ENCODE measurements at regions not wholly inside any gene's neighbourhood (a gene's known extent, or its start where the extent isn't known, plus 50 kb on each side); places are given as distances from the start of the nearest gene placed in this dataset.

- Histone ChIP-seq H3K18ac (ENCODE audit: insufficient read length, low read depth, low read length) (no peak overlapping the region), H3K9ac (ENCODE audit: extremely low read depth, insufficient read length, low read length) (no peak overlapping the region), H2BK15ac (ENCODE audit: low read depth, low read length) (no peak overlapping the region), H3K56ac (ENCODE audit: insufficient read length, low read depth, low read length) (no peak overlapping the region), H2BK12ac (ENCODE audit: insufficient read length, low read depth, low read length) (no peak overlapping the region), H4K8ac (replicated peaks; ENCODE audit: insufficient read length, low read depth, low read length) (no peak overlapping the region), H2BK20ac (ENCODE audit: low read depth, low read length, poor library complexity, severe bottlenecking) (no peak overlapping the region), H3K14ac (ENCODE audit: insufficient read depth, low read length) (no peak overlapping the region), H3K4me1 (ENCODE audit: insufficient read depth, low read length) (no peaks in the 10 kb centered on the region), H3K9me3 (ENCODE audit: control insufficient read depth, low read depth, low read length) (no peaks in the 10 kb centered on the region), H3K4me2 (ENCODE audit: insufficient read depth, insufficient read length, low read length) (no peak overlapping the region), H3K23ac (ENCODE audit: insufficient read length, low read depth, low read length) (no peak overlapping the region), H3K27ac (ENCODE audit: insufficient read length, low read depth, low read length) (no peak overlapping the region), H4K91ac (ENCODE audit: insufficient read length, low read depth, low read length) (no peak overlapping the region), H3T11ph (ENCODE audit: low read length) (no peak overlapping the region), H3K79me2 (ENCODE audit: insufficient read depth, low read length) (no peaks in the 10 kb centered on the region), H4K20me1 (ENCODE audit: control insufficient read depth, insufficient read depth, insufficient read length) (no peaks in the 10 kb centered on the region), H3K4ac (ENCODE audit: low read depth, low read length) (no peak overlapping the region), H4K5ac (ENCODE audit: insufficient read length, low read depth, low read length) (no peak overlapping the region), H3K27me3 (ENCODE audit: insufficient read depth, low read length) (no peaks in the 10 kb centered on the region), H3K23me2 (ENCODE audit: insufficient read length, low read depth, low read length, poor library complexity, severe bottlenecking) (no peaks in the 10 kb centered on the region), H2AK5ac (ENCODE audit: insufficient read length, low read length) (no peak overlapping the region), H3K79me1 (ENCODE audit: insufficient read depth, low read depth, low read length, poor library complexity, severe bottlenecking) (no peaks in the 10 kb centered on the region), H2BK5ac (ENCODE audit: insufficient read length, low read length) (no peak overlapping the region), H2AFZ (ENCODE audit: low read length) (no peak overlapping the region), H2BK120ac (ENCODE audit: low read depth, low read length, poor library complexity, severe bottlenecking) (no peak overlapping the region)
- no CpG with 5 or more reads among the region's 3 CpGs for WGBS (ENCODE audit: extremely low coverage, insufficient read length, low lambda C conversion rate)
- Mint-ChIP-seq H3K36me3 (ENCODE audit: insufficient read depth in 1 of 3, low read depth in 3 of 3) (no peaks in the 10 kb centered on the region), H3K27me3 (ENCODE audit: low read depth) (no peaks in the 10 kb centered on the region; the same call in 1 of the 2 replicates), H3K4me1 (peaks cover 16 to 19% of the 10 kb centered on the region in 2 experiments), H3K9me3 (no peaks in the 10 kb centered on the region), H3K27ac (no peak overlapping the region), H3K4me3 (no peak overlapping the region)
- no peak for TF ChIP-seq CTCF (conservative IDR thresholded peaks at IDR 0.05)
- no peak for DNase-seq
Observed at GRCh38 chr22:27089264-27089663, 431.9 kb downstream of the MIAT start.
